ENCODE measurements at regions not wholly inside any gene's neighbourhood (a gene's known extent, or its start where the extent isn't known, plus 50 kb on each side); places are given as distances from the start of the nearest gene placed in this dataset.

GRCh38 chr2:240211096-240211495 is 70.6 kb upstream of the OTOS start:
- CTCF ChIA-PET (ENCODE audit: partially characterized antibody): no interaction called here
- H2BK120ac ChIP-seq (replicated peaks; ENCODE audit: low read depth, low read length): no peak overlapping the region
- H2BK12ac ChIP-seq (ENCODE audit: low read depth, low read length): no peak overlapping the region
- TF ChIP-seq CHD7 (IDR thresholded peaks at IDR 0.05; ENCODE audit: insufficient replicate concordance, low read length): no peak

More at GRCh38 chr2:240211096-240211495, 70.6 kb upstream of the OTOS start:
- H4K8ac ChIP-seq (ENCODE audit: extremely low read depth, insufficient read depth, low read length): no peak overlapping the region
- no peak overlapping the region for H3K14ac ChIP-seq (ENCODE audit: insufficient read length)
- H4K91ac ChIP-seq (replicated peaks; ENCODE audit: insufficient read length, low read length): no peak overlapping the region
- no peaks in the 10 kb centered on the region for H3K4me1 ChIP-seq (replicated peaks in 1 of 4; ENCODE audit: control insufficient read depth in 3 of 4, insufficient read depth in 4 of 4, low read length in 3 of 4)
- H2BK5ac ChIP-seq (ENCODE audit: low read depth, low read length): no peak overlapping the region
- no peaks in the 10 kb centered on the region for H3K36me3 ChIP-seq (ENCODE audit: control insufficient read depth in 2 of 4, insufficient read depth in 4 of 4, low read length in 3 of 4)
- H2BK15ac ChIP-seq (ENCODE audit: low read length): no peak overlapping the region
- H2AFZ ChIP-seq (ENCODE audit: low read length): no peak overlapping the region
- H3K4ac ChIP-seq (replicated peaks; ENCODE audit: insufficient read length, low read depth, low read length): no peak overlapping the region
- H3K9me3 ChIP-seq (ENCODE audit: insufficient read depth in 2 of 2, low read depth in 1 of 2, low read length in 1 of 2): no peaks in the 10 kb centered on the region
- H3K79me1 ChIP-seq (ENCODE audit: low read depth, low read length): no peaks in the 10 kb centered on the region
- no peak overlapping the region for H3K27ac ChIP-seq (ENCODE audit: low read depth, low read length)
- no peaks in the 10 kb centered on the region for H3K79me2 ChIP-seq (ENCODE audit: control insufficient read depth in 1 of 2, insufficient read depth in 2 of 2, low read length in 2 of 2)
- no peak overlapping the region for H3K4me3 ChIP-seq (ENCODE audit: extremely low read depth in 1 of 4, insufficient read depth in 2 of 4, low read depth in 3 of 4, low read length in 4 of 4)
- no peak for DNase-seq (ENCODE audit: low read depth in 1 of 2, low spot score in 2 of 2)
- H2AK5ac ChIP-seq (ENCODE audit: low read depth, low read length): no peak overlapping the region
- H4K20me1 ChIP-seq (replicated peaks in 1 of 2; ENCODE audit: control insufficient read depth in 1 of 2, insufficient read depth in 2 of 2, low read length in 2 of 2): no peaks in the 10 kb centered on the region
- H3K23me2 ChIP-seq (ENCODE audit: low read depth, low read length): no peaks in the 10 kb centered on the region
- no peak overlapping the region for H3K9ac ChIP-seq (replicated peaks in 1 of 4; ENCODE audit: extremely low read depth in 1 of 4, low read depth in 3 of 4, low read length in 3 of 4)
- no peaks in the 10 kb centered on the region for H3K27me3 ChIP-seq (replicated peaks in 1 of 4; ENCODE audit: control insufficient read depth in 3 of 4, extremely low read depth in 1 of 4, insufficient read depth in 3 of 4, low read length in 3 of 4)
- H3K18ac ChIP-seq (ENCODE audit: extremely low read depth, low read length): no peak overlapping the region
- H3K4me2 ChIP-seq (ENCODE audit: insufficient read depth in 1 of 2, low read depth in 2 of 2, low read length in 2 of 2): no peak overlapping the region
- H3K23ac ChIP-seq (ENCODE audit: insufficient read length): no peak overlapping the region
- H2BK20ac ChIP-seq (ENCODE audit: low read length): no peak overlapping the region
- no peak overlapping the region for H3K56ac ChIP-seq (replicated peaks; ENCODE audit: insufficient read length, low read depth, low read length)
- WGBS, 2 experiments (ENCODE audit: extremely low coverage in 1 of 2, insufficient coverage in 1 of 2, insufficient read length in 1 of 2, insufficient replicate concordance in 2 of 2, low coverage in 1 of 2, low lambda C conversion rate in 2 of 2, missing lambda C conversion rate in 1 of 2): 92% methylated on average over 8 of the region's 8 CpGs; no CpG with 5 or more reads in 1 of the 2 experiments
- no peak for FAIRE-seq
- H4K5ac ChIP-seq (ENCODE audit: insufficient read length, low read depth, low read length): no peak overlapping the region
- POLR2A ChIA-PET (ENCODE audit: partially characterized antibody): no interaction called here

Data from H1 (cell line).